MCF 10A (cell line): ENCODE measurements at regions not wholly inside any gene's neighbourhood (a gene's known extent, or its start where the extent isn't known, plus 50 kb on each side); places are given as distances from the start of the nearest gene placed in this dataset.
"Not testable (repeated sequence)": the region's sequence is repeated elsewhere in the genome, so short reads cannot be mapped to it uniquely, and the experiment has no call there.

Source experiments
- BruUV-seq: library from RNA; stranded (reverse); fragments of 400-500 nt; replicated peaks from 2 replicates; lab custom pipeline; 2021; lab: Mats Ljungman, UMichigan
- CTCF ChIA-PET: fragments of 300-600 bp; sonication (Branson Sonifier 250); formaldehyde crosslinking; extraction: SDS; loops from one replicate; lab custom pipeline; 2021; ENCODE audit warnings: antibody characterized with exemption, inconsistent platforms; lab: Yijun Ruan, JAX
- POLR2A ChIA-PET: fragments of 300-600, 350-650 bp; sonication (Branson Sonifier 250); formaldehyde crosslinking; extraction: SDS; loops from one replicate; lab custom pipeline; 2020; ENCODE audit warnings: antibody characterized with exemption, inconsistent platforms; lab: Yijun Ruan, JAX
- DNase-seq: peaks from one replicate; pipeline ENCODE4 v3.0.0-alpha.2; 2018; ENCODE audit not compliant: unreplicated experiment
- H3K27ac Mint-ChIP-seq: one replicate; pipeline ENCODE4 v1.8.0; 2022; ENCODE audit warnings: mild to moderate bottlenecking, low read depth, mixed read lengths; ENCODE audit not compliant: unreplicated experiment
- H3K27me3 Mint-ChIP-seq: one replicate; pipeline ENCODE4 v1.8.0; 2022; ENCODE audit warnings: mixed read lengths; ENCODE audit not compliant: insufficient read depth, unreplicated experiment
- H3K36me3 Mint-ChIP-seq: one replicate; pipeline ENCODE4 v1.8.0; 2022; ENCODE audit warnings: mild to moderate bottlenecking, moderate library complexity, mixed read lengths; ENCODE audit not compliant: insufficient read depth, unreplicated experiment
- H3K4me1 Mint-ChIP-seq: one replicate; pipeline ENCODE4 v1.8.0; 2022; ENCODE audit warnings: mixed read lengths; ENCODE audit not compliant: insufficient read depth, unreplicated experiment
- H3K4me3 Mint-ChIP-seq: one replicate; pipeline ENCODE4 v1.8.0; 2022; ENCODE audit warnings: mild to moderate bottlenecking, moderate library complexity, mixed read lengths; ENCODE audit not compliant: unreplicated experiment
- H3K9me3 Mint-ChIP-seq: one replicate; pipeline ENCODE4 v1.8.0; 2022; ENCODE audit warnings: mixed read lengths; ENCODE audit not compliant: unreplicated experiment
- CTCF ChIP-seq: fragments of 200-600 bp; IDR thresholded peaks from one replicate; pipeline ENCODE4 v1.8.0; 2022; ENCODE audit warnings: antibody characterized with exemption, mild to moderate bottlenecking; ENCODE audit not compliant: unreplicated experiment
- intact Hi-C: fragments of 100-400 bp; cut with micrococcal nuclease; formaldehyde crosslinking; loops from 2 replicates; pipeline ENCODE4 v1.14.1; 2022

DNA sequence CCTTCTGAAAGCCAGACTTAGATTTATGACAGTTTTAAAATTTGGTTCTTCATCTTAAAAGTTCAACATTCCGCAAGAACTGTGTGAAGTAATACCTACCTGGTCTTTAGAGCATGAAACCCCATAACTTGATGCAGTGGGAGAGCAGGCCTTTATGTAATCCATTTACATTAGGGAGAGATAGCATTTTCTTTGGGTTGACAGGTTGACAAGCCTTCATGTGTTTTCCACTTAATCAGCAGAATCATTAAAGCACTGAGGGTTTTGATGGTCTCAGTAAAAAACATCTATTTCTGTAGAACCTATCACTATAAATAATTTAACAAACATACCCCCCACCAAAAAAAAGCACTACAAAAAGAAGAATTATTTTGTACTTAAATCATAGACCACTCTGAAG lies 121.6 kb upstream of the KIF2A start:
- intact Hi-C loops = no loop called here
- no peaks in the 10 kb centered on the region for H3K36me3 Mint-ChIP-seq
- H3K9me3 Mint-ChIP-seq = no peaks in the 10 kb centered on the region
- POLR2A ChIA-PET = no interaction called here
- CTCF ChIA-PET = no interaction called here
- H3K27me3 Mint-ChIP-seq = peaks cover 33% of the 10 kb centered on the region
- DNase-seq = no peak
- no TSS peak for BruUV-seq
- TF ChIP-seq CTCF = no peak
- no peak overlapping the region for H3K4me3 Mint-ChIP-seq
- no peaks in the 10 kb centered on the region for H3K4me1 Mint-ChIP-seq
- no peak overlapping the region for H3K27ac Mint-ChIP-seq

GRCh38 chr5:62190173-62190572 lies 115.8 kb upstream of the KIF2A start:
- no peaks in the 10 kb centered on the region for H3K4me1 Mint-ChIP-seq
- BruUV-seq = no TSS peak
- TF ChIP-seq CTCF = no peak
- H3K27me3 Mint-ChIP-seq = peaks cover 11% of the 10 kb centered on the region
- intact Hi-C loops = no loop called here
- no peaks in the 10 kb centered on the region for H3K36me3 Mint-ChIP-seq
- CTCF ChIA-PET = no interaction called here
- H3K9me3 Mint-ChIP-seq = peaks cover 25% of the 10 kb centered on the region
- no peak overlapping the region for H3K27ac Mint-ChIP-seq
- DNase-seq = no peak
- POLR2A ChIA-PET = no interaction called here
- H3K4me3 Mint-ChIP-seq = no peak overlapping the region

DNA sequence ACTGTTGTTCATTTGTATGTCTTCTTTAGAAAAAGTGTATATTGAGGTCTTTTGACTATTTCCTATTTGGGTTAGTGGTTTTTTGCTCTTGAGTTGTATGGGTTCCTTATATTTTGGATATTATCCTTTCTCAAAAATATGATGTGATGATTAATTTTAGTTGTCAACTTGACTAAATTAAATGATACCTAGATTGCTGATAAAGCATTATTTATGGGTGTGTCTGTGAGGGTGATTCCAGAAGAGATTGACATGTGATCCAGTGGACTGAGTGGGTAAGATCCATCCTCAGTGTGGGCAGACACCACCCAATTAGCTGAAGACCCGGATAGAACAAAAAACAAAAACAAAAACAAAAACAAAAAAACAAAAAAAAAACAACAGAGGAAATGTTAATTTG lies 115.1 kb upstream of the KIF2A start:
- POLR2A ChIA-PET = no interaction called here

DNA sequence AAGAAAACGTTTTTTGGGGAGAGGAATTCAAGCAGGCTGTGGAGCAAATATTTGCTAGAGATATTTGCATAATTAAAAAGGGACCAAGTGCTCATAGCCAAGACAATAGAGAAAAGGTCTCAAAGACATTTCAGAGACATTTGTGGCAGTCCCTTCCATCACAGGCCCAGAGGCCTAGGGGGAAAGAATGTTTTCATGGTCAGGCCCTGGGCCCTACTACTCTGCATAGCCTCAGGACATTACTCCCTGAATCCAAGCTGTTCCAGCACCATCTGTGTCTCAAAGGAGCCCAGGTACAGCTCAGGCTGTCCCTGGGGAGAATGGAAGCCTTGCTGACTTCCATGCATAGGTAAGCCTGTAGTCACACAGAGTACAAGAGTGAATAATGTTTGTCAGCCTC lies 113.0 kb upstream of the KIF2A start:
- Mint-ChIP-seq H3K36me3 (no peaks in the 10 kb centered on the region), H3K9me3 (peaks cover 25% of the 10 kb centered on the region), H3K4me1 (no peaks in the 10 kb centered on the region), H3K27me3 (peaks cover 16% of the 10 kb centered on the region), H3K27ac (no peak overlapping the region), H3K4me3 (no peak overlapping the region)
- POLR2A ChIA-PET = no interaction called here
- intact Hi-C loops = no loop called here
- no TSS peak for BruUV-seq
- no peak for DNase-seq
- TF ChIP-seq CTCF = no peak
- CTCF ChIA-PET = interaction anchor here (0.9 kb wide), 1 partner anchor 46 kb away, joined by 3 read pairs; no protein-coding TSS in a partner anchor

More for the DNA sequence above, 115.1 kb upstream of the KIF2A start:
- no peaks in the 10 kb centered on the region for H3K4me1 Mint-ChIP-seq
- no peak overlapping the region for H3K27ac Mint-ChIP-seq
- intact Hi-C loops = no loop called here
- CTCF ChIA-PET = no interaction called here
- DNase-seq = no peak
- no peak overlapping the region for H3K4me3 Mint-ChIP-seq
- no TSS peak for BruUV-seq
- peaks cover 11% of the 10 kb centered on the region for H3K27me3 Mint-ChIP-seq
- no peaks in the 10 kb centered on the region for H3K36me3 Mint-ChIP-seq
- no peak for TF ChIP-seq CTCF
- H3K9me3 Mint-ChIP-seq = peaks cover 25% of the 10 kb centered on the region

- H3K4me3 Mint-ChIP-seq, POLR2A ChIA-PET, DNase-seq, intact Hi-C loops, H3K27ac Mint-ChIP-seq, BruUV-seq, H3K36me3 Mint-ChIP-seq, H3K4me1 Mint-ChIP-seq: not testable (repeated sequence)
- CTCF ChIA-PET = interaction anchor here (0.7 kb wide), 1 partner anchor 52 kb away, joined by 3 read pairs; no protein-coding TSS in a partner anchor
- peaks cover 47% of the 10 kb centered on the region for H3K27me3 Mint-ChIP-seq
- H3K9me3 Mint-ChIP-seq = peaks cover 25% of the 10 kb centered on the region
Measured at GRCh38 chr5:62196532-62196931, 109.5 kb upstream of the KIF2A start.
